GM23338 (cell line): ENCODE measurements at regions not wholly inside any gene's neighbourhood (a gene's known extent, or its start where the extent isn't known, plus 50 kb on each side); places are given as distances from the start of the nearest gene placed in this dataset.

Source experiments
- ATAC-seq: fragments of 200-7000 bp; cut with Tn5 transposase; 3 replicates; pipeline ENCODE4 v1.9.1; 2020
- DNase-seq: peaks from one replicate; pipeline ENCODE4 v3.0.0-alpha.2; 2015; ENCODE audit warnings: low spot score
- H2AFZ ChIP-seq: fragments of 200-600 bp; sonication (generic); 2 replicates; pipeline ENCODE4 v1.8.0; 2016; ENCODE audit warnings: antibody characterized with exemption, mild to moderate bottlenecking, moderate library complexity
- H3F3A ChIP-seq: fragments of 200-600 bp; sonication (generic); replicated peaks from 2 replicates; pipeline ENCODE4 v1.8.0; 2017; ENCODE audit warnings: antibody characterized with exemption, mixed run types, low read depth
- H3K27ac ChIP-seq: fragments of 200-600 bp; sonication (generic); 2 replicates; pipeline ENCODE4 v1.6.1; 2016; ENCODE audit warnings: low read depth
- H3K27me3 ChIP-seq: fragments of 200-600 bp; sonication (generic); 2 replicates; pipeline ENCODE4 v1.8.0; 2016; ENCODE audit warnings: mild to moderate bottlenecking, mixed run types, moderate library complexity; ENCODE audit not compliant: insufficient read depth
- H3K36me3 ChIP-seq: fragments of 200-600 bp; sonication (generic); 2 replicates; pipeline ENCODE4 v1.8.0; 2016; ENCODE audit warnings: mild to moderate bottlenecking; ENCODE audit not compliant: insufficient read depth
- H3K4me1 ChIP-seq: fragments of 200-600 bp; sonication (generic); 2 replicates; pipeline ENCODE4 v1.8.0; 2016; ENCODE audit warnings: mild to moderate bottlenecking, moderate library complexity; ENCODE audit not compliant: insufficient read depth
- H3K4me2 ChIP-seq: fragments of 200-600 bp; sonication (generic); 2 replicates; pipeline ENCODE4 v1.7.1; 2017; ENCODE audit warnings: mixed run types
- H3K4me3 ChIP-seq: fragments of 200-600 bp; sonication (generic); 2 replicates; pipeline ENCODE4 v1.6.1; 2016; ENCODE audit warnings: mixed run types
- H3K79me2 ChIP-seq: fragments of 200-600 bp; sonication (generic); replicated peaks from 2 replicates; pipeline ENCODE4 v1.8.0; 2017; ENCODE audit warnings: mild to moderate bottlenecking; ENCODE audit not compliant: insufficient read depth
- H3K9me2 ChIP-seq: fragments of 200-600 bp; sonication (generic); 2 replicates; pipeline ENCODE4 v1.8.0; 2017; ENCODE audit not compliant: insufficient read depth
- H4K20me1 ChIP-seq: fragments of 200-600 bp; sonication (generic); replicated peaks from 2 replicates; pipeline ENCODE4 v1.8.0; 2017; ENCODE audit warnings: mild to moderate bottlenecking; ENCODE audit not compliant: insufficient read depth
- H3K27ac Mint-ChIP-seq: 2 replicates; pipeline ENCODE4 v1.8.0; 2020; ENCODE audit warnings: inconsistent platforms, mild to moderate bottlenecking, moderate library complexity, mixed read lengths
- H3K27me3 Mint-ChIP-seq: 3 replicates; pipeline ENCODE4 v1.8.0; 2022; ENCODE audit warnings: low read depth, mild to moderate bottlenecking, moderate library complexity, mixed read lengths, inconsistent platforms; ENCODE audit not compliant: insufficient read depth, poor library complexity
- H3K36me3 Mint-ChIP-seq: 3 replicates; pipeline ENCODE4 v1.8.0; 2021; ENCODE audit warnings: low read depth, mild to moderate bottlenecking, inconsistent platforms, moderate library complexity, mixed read lengths
- H3K4me1 Mint-ChIP-seq: 3 replicates; pipeline ENCODE4 v1.8.0; 2020; ENCODE audit warnings: mild to moderate bottlenecking, inconsistent platforms, mixed read lengths
- H3K4me3 Mint-ChIP-seq: 3 replicates; pipeline ENCODE4 v1.8.0; 2021; ENCODE audit warnings: moderate library complexity, mild to moderate bottlenecking, inconsistent platforms, mixed read lengths
- H3K9me3 Mint-ChIP-seq: 3 replicates; pipeline ENCODE4 v1.8.0; 2020; ENCODE audit warnings: moderate library complexity, mild to moderate bottlenecking, inconsistent platforms, mixed read lengths
- CTCF ChIP-seq, 2 experiments: fragments of 200-600 bp in 1 of 2; sonication (generic) in 1 of 2; conservative IDR thresholded peaks; 2 replicates each; pipeline versions ENCODE4 v1.5.1 to v1.6.1; 2016 to 2017; ENCODE audit warnings: antibody characterized with exemption in 2 of 2, low read depth in 2 of 2, mild to moderate bottlenecking in 2 of 2, moderate library complexity in 1 of 2
- EZH2 ChIP-seq: fragments of 200-600 bp; sonication (generic); IDR thresholded peaks from one replicate; pipeline ENCODE4 v1.8.0; 2017; ENCODE audit warnings: antibody characterized with exemption, mild to moderate bottlenecking, low read depth; ENCODE audit not compliant: unreplicated experiment
- EZH2phosphoT487 ChIP-seq: fragments of 200-600 bp; sonication (generic); IDR thresholded peaks from one replicate; pipeline ENCODE4 v1.8.1; 2018; ENCODE audit warnings: antibody characterized with exemption; ENCODE audit not compliant: unreplicated experiment
- JUNB ChIP-seq: IDR thresholded peaks from one replicate; pipeline ENCODE4 v1.6.1; 2016; ENCODE audit warnings: antibody characterized with exemption; ENCODE audit not compliant: unreplicated experiment
- NANOG ChIP-seq: IDR thresholded peaks from 2 replicates; pipeline ENCODE4 v1.6.1; 2016; ENCODE audit warnings: antibody characterized with exemption, borderline replicate concordance
- POLR2AphosphoS5 ChIP-seq: IDR thresholded peaks from 2 replicates; pipeline ENCODE4 v1.6.1; 2016; ENCODE audit warnings: antibody characterized with exemption, low read depth
- REST ChIP-seq: IDR thresholded peaks from one replicate; pipeline ENCODE4 v1.6.1; 2018; ENCODE audit warnings: antibody characterized with exemption; ENCODE audit not compliant: unreplicated experiment
- STAT1 ChIP-seq: IDR thresholded peaks from one replicate; pipeline ENCODE4 v1.6.1; 2016; ENCODE audit warnings: antibody characterized with exemption; ENCODE audit not compliant: unreplicated experiment
- ZNF114 ChIP-seq: fragments of 250-450 bp; sonication (Bioruptor Pico); IDR thresholded peaks from 2 replicates; pipeline ENCODE4 v1.5.0; 2020; ENCODE audit warnings: mild to moderate bottlenecking, moderate library complexity
- ZNF331 ChIP-seq: fragments of 250-450 bp; sonication (Bioruptor Pico); IDR thresholded peaks from 2 replicates; pipeline ENCODE4 v1.5.0; 2020; ENCODE audit warnings: low read depth, mild to moderate bottlenecking, moderate library complexity
- TF ChIP-seq, protein P1 (sequence below): IDR thresholded peaks from 2 replicates; pipeline ENCODE4 v1.6.1; 2016; ENCODE audit warnings: antibody characterized with exemption

DNA sequence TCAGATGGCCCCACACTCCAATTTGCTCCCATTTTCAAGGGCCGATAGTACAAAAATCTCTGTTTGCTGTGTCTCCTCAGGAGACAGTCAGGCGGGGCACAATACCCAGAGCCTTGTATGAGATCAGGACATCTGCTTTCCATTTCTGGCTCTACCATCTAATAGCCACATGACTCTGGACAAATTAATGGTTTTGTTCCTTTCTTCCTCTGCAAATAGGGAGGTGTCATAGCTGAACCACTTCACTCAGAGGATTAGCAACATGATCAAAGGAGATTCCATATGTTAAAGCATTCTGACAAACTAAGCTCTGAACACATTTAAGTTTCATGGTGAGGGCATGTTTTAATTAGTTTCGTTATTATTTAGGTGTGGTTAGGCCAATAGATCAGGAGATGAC lies 602.1 kb upstream of the SYT4 start (continued):
- no peak for TF ChIP-seq CTCF (conservative IDR thresholded peaks at IDR 0.05; ENCODE audit: low read depth in 2 of 2)

- no peaks in the 10 kb centered on the region for H3K36me3 Mint-ChIP-seq
- TF ChIP-seq STAT1 (no peak), CTCF (conservative IDR thresholded peaks at IDR 0.05; ENCODE audit: low read depth in 2 of 2) (no peak), ZNF114 (CRISPR knock-in tag) (no peak), EZH2 (no peak), NANOG (no peak), EZH2phosphoT487 (no peak), REST (no peak), JUNB (no peak), POLR2AphosphoS5 (no peak), ZNF331 (no peak)
- TF ChIP-seq, protein P1, sequence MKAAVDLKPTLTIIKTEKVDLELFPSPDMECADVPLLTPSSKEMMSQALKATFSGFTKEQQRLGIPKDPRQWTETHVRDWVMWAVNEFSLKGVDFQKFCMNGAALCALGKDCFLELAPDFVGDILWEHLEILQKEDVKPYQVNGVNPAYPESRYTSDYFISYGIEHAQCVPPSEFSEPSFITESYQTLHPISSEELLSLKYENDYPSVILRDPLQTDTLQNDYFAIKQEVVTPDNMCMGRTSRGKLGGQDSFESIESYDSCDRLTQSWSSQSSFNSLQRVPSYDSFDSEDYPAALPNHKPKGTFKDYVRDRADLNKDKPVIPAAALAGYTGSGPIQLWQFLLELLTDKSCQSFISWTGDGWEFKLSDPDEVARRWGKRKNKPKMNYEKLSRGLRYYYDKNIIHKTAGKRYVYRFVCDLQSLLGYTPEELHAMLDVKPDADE: no peak
Measured at GRCh38 chr18:43882358-43883055, 605.2 kb upstream of the SYT4 start.

More at GRCh38 chr18:43882358-43883055, 605.2 kb upstream of the SYT4 start:
- Mint-ChIP-seq H3K27ac (peak overlapping the region; percentile 37; the same call in 1 of the 2 replicates), H3K4me1 (peaks cover 18% of the 10 kb centered on the region), H3K27me3 (peaks cover 2% of the 10 kb centered on the region), H3K4me3 (no peak overlapping the region), H3K9me3 (no peaks in the 10 kb centered on the region)
- DNase-seq: no peak
- Histone ChIP-seq H4K20me1 (no peaks in the 10 kb centered on the region), H3K4me2 (no peak overlapping the region), H2AFZ (peak overlapping the region; percentile 35; the same call in 1 of the 2 replicates), H3K36me3 (no peaks in the 10 kb centered on the region), H3F3A (no peaks in the 10 kb centered on the region), H3K27me3 (no peaks in the 10 kb centered on the region), H3K4me1 (peaks cover 9% of the 10 kb centered on the region), H3K27ac (no peak overlapping the region), H3K9me2 (no peaks in the 10 kb centered on the region; the same call in none of the 2 replicates), H3K4me3 (no peak overlapping the region), H3K79me2 (no peaks in the 10 kb centered on the region)
- ATAC-seq: no peak
